ENCODE measurements at regions not wholly inside any gene's neighbourhood (a gene's known extent, or its start where the extent isn't known, plus 50 kb on each side); places are given as distances from the start of the nearest gene placed in this dataset.
"Not testable (repeated sequence)": the region's sequence is repeated elsewhere in the genome, so short reads cannot be mapped to it uniquely, and the experiment has no call there.

DNA sequence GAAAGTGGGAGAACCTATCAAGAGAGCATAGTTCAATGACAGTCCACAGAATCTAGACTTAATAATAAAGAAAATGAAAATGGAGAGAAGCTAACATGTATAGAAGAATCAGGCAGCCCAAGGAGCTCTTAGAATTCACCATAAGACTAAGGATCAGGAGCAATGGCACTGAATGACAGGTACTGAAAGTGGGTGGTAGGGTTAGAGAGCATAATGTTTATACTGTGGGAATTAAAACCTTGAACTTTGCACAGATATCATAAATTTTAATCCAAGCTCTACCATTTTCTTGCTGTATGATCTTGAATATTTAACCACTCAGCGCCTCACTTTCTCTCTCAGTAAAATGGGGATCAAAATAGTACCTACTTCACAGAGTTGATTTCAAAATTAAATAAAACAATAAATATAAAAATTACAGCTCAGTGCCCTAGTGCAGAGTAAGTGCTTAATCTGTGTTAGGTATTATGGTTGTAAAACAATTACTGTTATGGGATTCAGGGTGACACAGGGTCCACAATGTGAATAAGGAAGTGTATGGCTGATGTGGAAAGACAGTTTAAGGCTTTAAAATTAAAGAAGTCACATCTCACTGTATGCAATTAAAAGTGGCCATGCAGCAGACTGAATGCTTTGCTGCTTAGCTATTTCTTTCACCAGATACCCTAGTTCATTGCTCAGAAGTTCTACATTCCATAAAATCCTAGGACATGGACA lies 319.8 kb downstream of the HINT1 start:
- no peak for DNase-seq (ENCODE audit: low read depth in 4 of 4, low spot score in 1 of 4)

DNA sequence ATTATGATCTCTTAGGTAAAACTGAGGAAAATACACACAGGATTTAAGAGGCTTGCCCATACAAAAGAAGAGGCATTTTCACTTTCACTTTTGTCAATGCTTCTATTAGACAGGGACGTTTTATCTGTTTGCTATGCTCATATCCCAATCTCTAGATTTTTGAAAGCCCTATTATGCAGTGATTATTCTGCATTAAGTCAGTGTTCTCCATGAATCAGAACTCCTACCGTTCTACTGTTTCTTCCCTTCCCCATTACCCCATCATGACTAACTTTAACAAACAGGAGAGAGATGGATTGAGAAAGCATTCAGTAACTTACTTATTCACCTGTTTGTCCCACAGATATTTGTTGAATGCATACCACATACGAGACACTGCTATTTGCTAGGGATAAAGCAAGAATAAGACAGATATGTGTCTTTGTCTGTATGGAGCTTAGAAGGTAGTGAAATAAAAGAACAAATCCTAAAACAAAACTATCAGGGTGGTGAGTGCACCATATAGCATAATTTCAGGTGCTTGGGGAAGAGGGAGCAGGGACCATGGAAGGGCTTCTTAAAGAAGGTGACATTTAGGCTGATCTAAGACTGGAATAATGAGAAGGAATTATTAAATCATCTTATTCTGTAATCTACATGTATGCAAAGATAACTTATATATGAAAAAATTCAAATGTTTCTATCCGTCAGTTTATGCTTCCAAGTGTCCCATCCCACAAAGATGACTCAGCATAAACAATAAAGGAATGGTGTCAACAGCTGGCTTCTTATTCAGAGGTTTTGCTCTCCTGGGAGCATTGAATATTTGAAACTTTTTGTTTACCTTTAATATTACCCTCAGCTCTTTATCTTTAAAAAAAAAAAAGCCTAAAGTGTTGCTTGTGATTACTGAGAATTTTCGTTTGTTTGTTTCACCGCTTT lies 328.1 kb downstream of the HINT1 start:
- DNase-seq (ENCODE audit: low read depth in 4 of 4, low spot score in 1 of 4): no peak

DNA sequence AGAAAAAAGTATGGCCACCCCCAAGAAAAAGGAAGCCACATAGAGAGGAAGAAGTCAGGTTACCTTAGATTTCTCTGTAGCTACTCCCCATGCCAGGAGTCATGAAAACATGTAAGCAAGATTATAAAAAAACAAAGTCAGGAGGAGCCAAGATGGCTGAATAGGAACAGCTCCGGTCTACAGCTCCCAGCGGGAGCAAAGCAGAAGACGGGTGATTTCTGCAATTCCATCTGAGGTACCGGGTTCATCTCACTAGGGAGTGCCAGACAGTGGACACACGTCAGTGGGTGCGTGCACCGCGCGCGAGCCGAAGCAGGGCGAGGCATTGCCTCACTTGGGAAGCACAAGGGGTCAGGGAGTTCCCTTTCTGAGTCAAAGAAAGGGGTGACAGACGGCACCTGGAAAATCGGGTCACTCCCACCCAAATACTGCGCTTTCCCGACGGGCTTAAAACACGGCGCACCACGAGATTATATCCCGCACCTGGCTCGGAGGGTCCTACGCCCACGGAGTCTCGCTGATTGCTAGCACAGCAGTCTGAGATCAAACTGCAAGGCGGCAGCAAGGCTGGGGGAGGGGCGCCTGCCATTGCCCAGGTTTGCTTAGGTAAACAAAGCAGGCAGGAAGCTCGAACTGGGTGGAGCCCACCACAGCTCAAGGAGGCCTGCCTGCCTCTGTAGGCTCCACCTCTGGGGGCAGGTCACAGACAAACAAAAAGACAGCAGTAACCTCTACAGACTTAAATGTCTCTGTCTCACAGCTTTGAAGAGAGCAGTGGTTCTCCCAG lies 347.3 kb downstream of the HINT1 start:
- DNase-seq (ENCODE audit: low read depth in 4 of 4, low spot score in 1 of 4): not testable (repeated sequence)

DNA sequence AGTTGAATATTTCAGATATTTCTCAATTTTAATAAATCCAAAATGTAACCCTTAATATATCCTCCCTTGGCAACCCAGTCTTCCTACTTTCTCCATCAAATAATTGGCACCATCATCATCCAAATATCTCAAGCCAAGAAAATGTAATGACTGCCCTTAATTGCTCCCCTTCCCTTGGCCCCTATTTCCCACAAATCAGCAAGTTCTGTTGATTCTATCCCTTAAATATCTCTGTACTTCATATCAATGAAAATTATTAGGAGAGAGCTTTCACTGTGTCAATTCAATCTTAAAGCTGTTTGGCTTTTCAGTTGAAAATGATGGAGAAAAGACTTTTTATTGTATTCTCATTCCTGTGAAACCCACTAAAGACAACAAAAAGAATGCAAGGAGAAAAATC lies 349.8 kb downstream of the HINT1 start:
- DNase-seq (ENCODE audit: low read depth in 4 of 4, low spot score in 1 of 4): no peak

DNA sequence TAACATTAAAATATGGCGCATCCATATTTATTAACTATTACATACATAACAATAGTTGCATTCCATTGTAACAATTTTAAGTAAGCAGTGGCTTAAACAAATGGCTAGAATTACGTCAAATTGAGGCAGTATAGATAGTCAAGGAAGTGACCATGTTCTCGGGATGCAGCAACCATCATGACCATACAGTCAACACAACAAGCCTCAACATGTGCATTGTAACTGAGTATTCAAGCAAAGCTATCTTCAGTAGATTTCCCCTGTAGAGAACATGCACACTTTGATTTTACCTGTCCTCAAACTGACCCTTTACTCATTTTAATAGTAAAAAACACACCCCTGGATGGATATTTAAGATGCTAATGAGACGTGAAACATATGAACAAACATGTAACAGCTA lies 356.4 kb downstream of the HINT1 start:
- no peak for DNase-seq (ENCODE audit: low read depth in 4 of 4, low spot score in 1 of 4)

DNA sequence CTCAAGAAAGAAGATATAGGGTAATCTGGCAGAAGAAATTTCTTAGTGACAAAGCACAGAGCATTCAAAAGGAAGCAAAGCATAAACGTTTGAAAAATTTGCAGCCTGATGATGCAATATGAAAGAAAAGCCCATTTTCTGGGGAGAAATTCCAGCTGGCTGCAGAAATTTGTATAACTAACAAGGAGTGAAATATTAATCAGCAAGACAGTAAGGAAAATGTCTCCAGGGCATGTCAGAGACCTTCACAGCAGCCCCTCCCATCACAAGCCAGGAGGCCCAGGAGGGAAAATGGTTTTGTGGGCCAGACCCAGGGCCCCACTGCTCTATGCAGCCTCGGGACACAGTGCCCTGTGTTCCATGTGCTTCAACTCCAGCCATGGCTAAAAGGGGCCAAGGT lies 359.4 kb downstream of the HINT1 start:
- no peak for DNase-seq (ENCODE audit: low read depth in 4 of 4, low spot score in 1 of 4)

DNA sequence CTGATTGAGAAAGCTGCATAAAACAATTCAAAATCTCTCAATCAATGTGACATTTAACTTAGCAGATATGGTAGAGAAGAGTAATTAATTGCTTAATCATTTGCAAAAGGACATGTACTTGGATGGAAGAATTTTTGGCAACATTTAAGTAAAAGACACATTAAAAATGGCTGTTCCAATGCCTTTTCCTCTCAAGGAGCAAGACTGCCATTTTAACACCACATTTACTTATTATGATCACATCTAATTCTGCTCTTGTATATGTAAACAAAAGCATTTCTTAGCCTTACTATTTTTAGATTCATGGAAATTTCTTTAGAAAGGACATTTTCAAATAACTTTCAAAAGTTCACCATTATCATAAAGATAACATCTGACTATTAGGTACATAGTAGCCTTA lies 360.0 kb downstream of the HINT1 start:
- DNase-seq (ENCODE audit: low read depth in 4 of 4, low spot score in 1 of 4): no peak

DNA sequence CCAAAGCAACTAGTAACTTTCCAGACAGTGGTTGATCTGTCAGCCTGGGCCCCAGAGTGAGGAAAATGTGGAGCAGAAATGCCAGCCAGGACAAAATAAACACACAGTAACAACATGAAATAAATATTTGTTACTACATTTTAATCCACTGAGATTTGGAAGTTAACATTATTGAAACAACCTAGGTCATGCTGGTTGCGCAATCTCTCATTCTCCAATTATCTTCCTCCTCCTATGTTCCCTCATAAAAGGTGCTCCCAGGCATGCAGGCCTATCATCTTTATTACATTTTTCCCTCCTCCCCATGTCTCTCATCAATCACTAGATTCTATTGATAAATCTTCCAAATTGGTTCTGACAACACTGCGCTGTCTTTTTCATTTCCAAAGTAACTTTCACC lies 363.1 kb downstream of the HINT1 start:
- no peak for DNase-seq (ENCODE audit: low read depth in 4 of 4, low spot score in 1 of 4)

DNA sequence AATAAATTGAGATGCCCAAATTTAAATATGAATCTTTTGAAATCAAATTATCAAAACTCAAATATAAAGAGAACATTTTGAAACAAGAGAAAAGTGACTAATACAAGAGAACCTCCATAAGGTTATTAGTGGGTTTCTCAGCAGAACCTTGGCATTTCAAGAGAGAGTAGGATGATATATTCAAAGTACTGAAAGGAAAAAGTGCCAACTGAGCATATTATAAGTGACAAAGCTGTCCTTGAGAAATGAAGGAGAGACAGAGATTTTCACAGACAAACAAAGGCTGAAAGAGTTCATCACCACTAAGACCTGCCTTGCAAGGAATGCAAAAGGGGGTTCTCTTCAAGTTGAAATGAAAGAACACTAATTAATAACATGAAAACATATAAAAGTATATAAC lies 366.0 kb downstream of the HINT1 start:
- no peak for DNase-seq (ENCODE audit: low read depth in 4 of 4, low spot score in 1 of 4)

DNA sequence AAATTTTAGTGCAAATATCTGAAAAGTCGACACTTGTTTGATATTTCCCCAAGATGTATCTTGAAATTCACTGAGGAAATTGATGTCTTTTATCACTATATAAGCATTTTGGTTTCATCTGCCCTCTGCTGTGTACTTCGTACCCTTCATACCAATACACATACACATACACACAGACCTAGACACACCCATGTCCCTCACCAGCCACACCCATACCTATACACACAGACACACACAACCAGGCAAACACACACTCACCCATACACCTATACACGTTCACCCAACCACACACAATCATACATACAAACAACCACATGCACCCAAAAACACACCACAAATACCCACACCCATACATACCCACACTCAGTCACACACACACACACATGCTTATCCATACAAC lies 367.8 kb downstream of the HINT1 start:
- no peak for DNase-seq (ENCODE audit: low read depth in 4 of 4, low spot score in 1 of 4)

DNA sequence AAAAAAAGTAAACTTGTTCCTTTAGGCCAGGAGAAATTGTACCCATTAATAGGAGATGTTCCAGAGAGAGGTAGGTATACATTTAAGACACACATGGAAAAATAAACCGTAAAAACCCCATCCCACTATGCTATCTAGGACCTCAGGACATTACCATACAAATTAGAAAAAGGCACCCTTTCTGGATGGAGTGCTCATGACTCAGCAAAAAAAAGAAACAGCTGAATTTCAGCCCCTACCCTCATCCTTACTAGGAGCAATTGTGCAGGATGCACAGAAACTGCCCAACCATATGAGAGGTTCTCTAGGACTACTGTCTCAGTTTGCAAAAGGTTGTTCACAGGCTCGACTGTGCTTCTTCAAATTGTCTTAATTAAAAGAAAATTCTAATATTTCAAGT lies 368.2 kb downstream of the HINT1 start:
- DNase-seq (ENCODE audit: low read depth in 4 of 4, low spot score in 1 of 4): no peak

DNA sequence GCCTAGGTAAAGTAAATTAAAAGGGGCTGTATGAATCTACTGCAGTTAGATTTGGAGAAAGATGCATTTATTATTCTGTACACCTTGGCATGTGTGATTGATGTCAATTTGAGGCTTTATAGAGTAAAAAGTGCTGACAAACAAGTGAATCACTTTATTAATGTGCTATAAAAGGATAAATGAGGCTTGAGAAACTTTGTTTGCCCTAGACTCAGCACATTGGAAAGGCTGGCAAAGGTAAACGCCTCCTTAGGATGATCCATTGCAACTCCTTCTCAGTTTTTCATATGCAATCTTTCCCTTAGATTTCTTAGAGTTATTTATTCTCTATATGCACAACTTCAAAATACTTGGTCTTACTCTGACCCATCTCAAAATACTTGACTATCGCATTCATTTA lies 369.0 kb downstream of the HINT1 start:
- no peak for DNase-seq (ENCODE audit: low read depth in 4 of 4, low spot score in 1 of 4)

DNA sequence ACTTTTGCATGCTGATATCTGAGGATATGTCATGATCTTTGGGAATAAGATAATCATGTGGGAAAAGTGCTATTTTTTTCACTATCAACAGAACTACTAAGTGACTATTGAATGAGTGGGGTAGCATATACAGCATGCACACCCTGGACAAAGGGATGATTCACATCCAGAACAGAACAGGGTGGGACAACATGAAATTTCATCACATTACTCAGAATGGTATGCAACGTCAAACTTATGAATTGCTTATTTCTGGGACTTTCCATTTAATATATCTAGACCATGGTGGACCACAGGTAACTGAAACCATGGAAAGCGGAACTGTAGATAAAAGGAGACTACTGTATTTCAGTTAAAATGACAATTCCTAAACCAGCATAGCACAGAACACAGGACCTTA lies 370.0 kb downstream of the HINT1 start:
- no peak for DNase-seq (ENCODE audit: low read depth in 4 of 4, low spot score in 1 of 4)

DNA sequence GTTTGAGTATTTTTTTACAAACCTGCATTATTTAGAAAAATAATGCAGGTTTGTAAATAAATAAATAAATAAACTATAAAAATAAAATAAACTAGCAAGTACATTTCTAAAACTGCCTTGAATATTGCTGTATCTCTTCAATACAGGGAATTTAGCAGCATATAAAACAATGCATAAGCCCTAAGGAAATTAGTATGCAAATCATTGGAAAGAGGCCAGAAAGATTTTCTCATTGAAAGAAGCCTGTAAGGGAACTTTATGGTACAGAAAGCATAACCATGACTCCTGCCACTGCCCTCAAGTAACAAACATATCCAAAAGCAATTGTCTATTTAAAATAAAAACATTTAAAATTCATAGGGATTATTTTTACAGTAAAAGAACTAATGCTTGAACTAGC lies 387.3 kb downstream of the HINT1 start:
- no peak for DNase-seq (ENCODE audit: low read depth in 4 of 4, low spot score in 1 of 4)

DNA sequence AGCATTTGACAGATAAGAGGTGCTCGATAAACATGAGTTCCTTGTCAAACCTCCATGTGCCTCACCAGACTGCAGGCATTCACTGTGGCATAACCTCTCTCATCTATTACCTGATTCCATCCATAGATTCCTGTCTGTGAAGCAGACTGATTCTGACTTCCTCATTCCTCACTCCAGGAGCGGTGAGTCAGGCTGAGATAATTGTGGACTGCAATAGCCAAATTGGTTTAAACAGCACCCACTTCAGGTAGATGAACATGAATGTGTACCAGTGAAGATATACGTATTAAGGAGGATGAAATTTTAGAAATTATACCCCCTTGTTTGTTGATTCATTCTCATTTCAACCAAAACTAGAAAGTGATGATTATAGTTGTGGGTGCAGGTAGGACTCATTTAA lies 391.2 kb downstream of the HINT1 start:
- no peak for DNase-seq (ENCODE audit: low read depth in 4 of 4, low spot score in 1 of 4)

DNA sequence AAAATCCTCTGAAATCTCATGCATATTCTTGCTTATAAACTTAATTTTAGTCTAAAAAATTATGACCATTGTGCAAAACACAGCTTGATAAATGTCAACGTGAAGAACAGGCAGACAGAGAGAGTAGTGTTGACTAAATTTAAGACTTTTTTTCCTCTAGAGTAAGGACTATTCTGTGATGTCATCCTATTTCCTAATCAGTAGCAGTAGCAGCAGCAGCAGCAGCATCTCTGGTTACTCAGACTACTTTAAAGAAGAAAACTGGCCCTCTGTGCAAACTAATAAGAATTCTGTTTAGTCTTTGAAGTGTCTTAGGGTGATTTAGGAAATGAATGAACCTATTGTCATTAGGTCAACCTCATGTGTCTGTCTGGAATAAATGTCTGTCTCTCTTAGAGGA lies 403.0 kb downstream of the HINT1 start:
- no peak for DNase-seq (ENCODE audit: low read depth in 4 of 4, low spot score in 1 of 4)

DNA sequence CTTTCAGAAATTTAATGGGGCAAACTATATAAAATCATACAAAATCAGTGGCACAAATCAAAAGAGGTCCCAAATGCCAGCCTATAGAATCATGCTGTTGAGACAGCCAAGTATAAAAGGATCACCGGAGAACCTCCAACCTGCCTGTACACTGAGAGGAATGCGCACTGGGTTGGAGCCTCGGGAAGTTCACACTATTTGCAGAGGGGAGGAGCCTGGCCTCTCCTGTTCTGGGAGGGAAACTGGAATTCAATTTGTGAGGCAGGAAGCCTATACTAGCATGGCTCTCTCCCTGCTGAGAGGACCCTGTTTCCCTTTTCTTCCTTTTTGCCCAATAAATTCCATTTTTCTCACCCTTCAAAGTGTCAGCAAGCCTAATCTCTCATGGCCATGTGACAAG lies 406.0 kb downstream of the HINT1 start:
- DNase-seq (ENCODE audit: low read depth in 4 of 4, low spot score in 1 of 4): no peak

DNA sequence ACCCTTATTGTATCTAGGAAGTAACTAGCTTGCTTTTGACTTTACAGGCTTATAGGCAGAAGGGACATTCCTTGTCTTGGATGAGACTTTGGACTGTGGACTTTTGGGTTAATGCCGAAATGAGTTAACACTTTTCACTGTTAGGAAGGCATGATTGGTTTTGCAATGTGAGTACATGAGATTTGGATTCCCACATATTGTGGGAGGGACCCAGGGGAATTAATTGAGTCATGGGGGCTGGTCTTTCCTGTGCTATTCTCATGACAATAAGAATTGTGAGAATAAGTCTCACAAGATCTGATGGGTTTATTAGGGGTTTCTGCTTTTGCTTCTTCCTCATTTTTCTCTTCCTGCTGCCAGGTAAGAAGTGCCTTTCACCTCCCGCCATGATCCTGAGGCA lies 417.5 kb downstream of the HINT1 start:
- DNase-seq (ENCODE audit: low read depth in 4 of 4, low spot score in 1 of 4): no peak

DNA sequence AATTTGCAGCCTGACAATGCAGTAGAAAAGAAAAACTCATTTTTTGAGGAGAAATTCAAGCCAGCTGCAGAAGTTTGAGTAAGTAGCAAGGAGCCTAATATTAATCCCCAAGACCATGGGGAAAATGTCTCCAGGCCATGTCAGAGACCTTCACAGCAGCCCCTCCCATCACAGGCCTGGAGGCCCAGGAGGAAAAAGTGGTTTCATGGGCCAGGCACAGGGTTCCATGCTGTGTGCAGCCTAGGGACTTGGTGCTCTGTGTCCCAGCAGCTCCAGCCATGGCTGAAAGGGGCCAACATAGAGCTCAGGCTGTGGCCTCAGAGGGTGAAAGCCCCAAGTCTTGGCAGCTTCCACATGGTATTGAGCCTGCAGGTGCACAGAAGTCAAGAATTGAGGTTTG lies 418.4 kb downstream of the HINT1 start:
- DNase-seq (ENCODE audit: low read depth in 4 of 4, low spot score in 1 of 4): not testable (repeated sequence)

DNA sequence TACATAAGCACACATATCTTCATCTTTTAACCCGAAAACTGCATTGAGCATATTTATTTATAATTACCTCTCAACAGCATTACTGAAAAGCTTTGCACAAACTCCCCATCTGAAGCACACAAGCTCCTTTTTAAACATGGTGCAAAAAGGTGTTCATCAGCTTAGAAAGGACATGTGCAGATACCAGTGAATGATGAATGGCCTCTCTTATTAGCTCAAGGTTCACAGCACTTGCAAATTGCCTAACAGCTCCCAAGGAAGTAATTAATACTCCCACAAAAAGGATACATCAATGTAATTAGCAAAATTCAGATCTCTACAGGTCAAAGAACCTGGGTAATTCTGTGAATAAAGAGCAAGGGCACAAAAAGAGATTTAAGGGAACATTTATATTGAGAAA lies 422.0 kb downstream of the HINT1 start:
- no peak for DNase-seq (ENCODE audit: low read depth in 4 of 4, low spot score in 1 of 4)

DNA sequence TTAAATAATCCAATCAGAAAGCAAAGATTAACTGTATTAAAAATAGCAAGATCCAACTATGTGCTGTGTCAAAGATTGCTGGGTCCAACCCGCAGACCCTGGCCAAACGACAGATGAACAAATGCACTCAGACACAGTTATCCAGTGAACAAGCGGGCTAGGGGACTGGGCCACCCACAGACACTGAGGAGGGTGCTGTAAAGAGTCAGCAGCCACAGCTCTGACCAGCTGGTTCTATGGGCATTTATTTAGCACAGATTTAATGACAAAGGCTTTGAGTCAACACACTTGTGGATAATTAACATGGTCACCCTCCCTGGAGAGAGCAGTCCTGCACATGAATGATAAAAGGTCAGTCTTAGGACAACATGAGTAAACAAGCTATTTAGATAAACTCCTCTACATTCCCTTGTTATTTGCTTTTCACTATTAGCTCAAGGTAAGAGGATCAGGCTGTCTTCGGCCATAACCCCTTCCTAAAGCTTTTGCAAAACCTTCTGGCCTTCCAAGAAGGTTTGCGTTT lies 424.9 kb downstream of the HINT1 start:
- no peak for DNase-seq (ENCODE audit: low read depth in 4 of 4, low spot score in 1 of 4)

DNA sequence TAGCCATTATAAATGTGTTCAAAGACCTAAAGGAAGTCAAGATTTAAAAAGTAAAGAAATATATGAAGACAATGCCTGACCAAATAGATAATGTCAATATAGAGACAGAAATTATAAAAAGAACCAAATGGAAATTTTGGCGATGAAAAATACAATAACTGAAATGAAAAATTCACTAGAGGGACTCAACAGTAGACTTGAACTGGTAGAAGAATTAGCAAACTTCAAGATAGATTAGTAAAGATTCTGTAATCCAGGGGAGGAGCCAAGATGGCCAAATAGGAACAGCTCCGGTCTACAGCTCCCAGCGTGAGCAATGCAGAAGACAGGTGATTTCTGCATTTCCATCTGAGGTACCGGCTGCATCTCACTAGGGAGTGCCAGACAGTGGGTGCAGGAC lies 433.2 kb downstream of the HINT1 start:
- DNase-seq (ENCODE audit: low read depth in 4 of 4, low spot score in 1 of 4): no peak
